MM.1S (cell line): ENCODE measurements at regions not wholly inside any gene's neighbourhood (a gene's known extent, or its start where the extent isn't known, plus 50 kb on each side); places are given as distances from the start of the nearest gene placed in this dataset.

Source experiments
- DNase-seq: peaks from one replicate; pipeline ENCODE4 v3.0.0-alpha.2; 2015
- H2AFZ ChIP-seq: fragments of 300-600 bp; sonication (generic); 2 replicates; pipeline ENCODE4 v1.6.0; 2016; ENCODE audit warnings: antibody characterized with exemption, low read length
- H3F3A ChIP-seq: fragments of 300-600 bp; sonication (generic); 2 replicates; pipeline ENCODE4 v1.6.1; 2016; ENCODE audit warnings: mild to moderate bottlenecking, antibody characterized with exemption, low read length, moderate library complexity, mixed read lengths; ENCODE audit not compliant: insufficient read depth
- H3K27ac ChIP-seq: fragments of 300-600 bp; sonication (generic); 2 replicates; pipeline ENCODE4 v1.5.1; 2016; ENCODE audit warnings: mild to moderate bottlenecking, low read length
- H3K27me3 ChIP-seq: fragments of 300-600 bp; sonication (generic); replicated peaks from 2 replicates; pipeline ENCODE4 v1.6.0; 2016; ENCODE audit warnings: low read length; ENCODE audit not compliant: insufficient read depth
- H3K36me3 ChIP-seq: fragments of 300-600 bp; sonication (generic); replicated peaks from 2 replicates; pipeline ENCODE4 v1.6.1; 2016; ENCODE audit warnings: mild to moderate bottlenecking, low read length, mixed read lengths; ENCODE audit not compliant: insufficient read depth
- H3K4me1 ChIP-seq: fragments of 300-600 bp; sonication (generic); 2 replicates; pipeline ENCODE4 v1.6.1; 2016; ENCODE audit warnings: low read length, mixed read lengths
- H3K4me2 ChIP-seq: fragments of 300-600 bp; sonication (generic); 2 replicates; pipeline ENCODE4 v1.6.0; 2016; ENCODE audit warnings: low read depth, low read length
- H3K4me3 ChIP-seq: fragments of 300-600 bp; sonication (generic); 2 replicates; pipeline ENCODE4 v1.5.1; 2016; ENCODE audit warnings: low read length, mixed read lengths
- H3K79me2 ChIP-seq: fragments of 300-600 bp; sonication (generic); 2 replicates; pipeline ENCODE4 v1.6.1; 2016; ENCODE audit warnings: mixed run types, low read length, mixed read lengths
- H3K9ac ChIP-seq: fragments of 300-600 bp; sonication (generic); 2 replicates; pipeline ENCODE4 v1.6.1; 2016; ENCODE audit warnings: low read length, mixed read lengths
- H3K9me2 ChIP-seq: fragments of 300-600 bp; sonication (generic); replicated peaks from 2 replicates; pipeline ENCODE4 v1.6.1; 2016; ENCODE audit warnings: mild to moderate bottlenecking, low read length, mixed read lengths; ENCODE audit not compliant: insufficient read depth
- H3K9me3 ChIP-seq: fragments of 300-600 bp; sonication (generic); replicated peaks from 2 replicates; pipeline ENCODE4 v1.6.1; 2016; ENCODE audit warnings: mild to moderate bottlenecking, low read length, mixed read lengths; ENCODE audit not compliant: insufficient read depth
- H4K20me1 ChIP-seq: fragments of 300-600 bp; sonication (generic); 2 replicates; pipeline ENCODE4 v1.6.1; 2016; ENCODE audit warnings: mild to moderate bottlenecking, low read length, moderate library complexity, mixed read lengths; ENCODE audit not compliant: insufficient read depth
- CTCF ChIP-seq: fragments of 300-600 bp; sonication (generic); IDR thresholded peaks from 2 replicates; pipeline ENCODE4 v1.5.1; 2016; ENCODE audit warnings: antibody characterized with exemption, low read length, mixed read lengths
- EZH2 ChIP-seq: fragments of 300-600 bp; sonication (generic); optimal IDR thresholded peaks from 2 replicates; pipeline ENCODE3; 2017; ENCODE audit warnings: low read depth, mild to moderate bottlenecking, antibody characterized with exemption, low read length, mixed read lengths
- EZH2phosphoT487 ChIP-seq: fragments of 300-600 bp; sonication (generic); IDR thresholded peaks from 2 replicates; pipeline ENCODE4 v1.6.1; 2018; ENCODE audit warnings: antibody characterized with exemption, low read length

GRCh38 chr15:87731630-87732029 is 524.9 kb downstream of the NTRK3 start:
- no peaks in the 10 kb centered on the region for H4K20me1 ChIP-seq
- peaks cover 25% of the 10 kb centered on the region for H3K4me1 ChIP-seq
- H3K9me3 ChIP-seq, result no peaks in the 10 kb centered on the region
- no peak for TF ChIP-seq EZH2
- no peak for TF ChIP-seq CTCF
- TF ChIP-seq EZH2phosphoT487, result no peak
- DNase-seq, result no peak
- H3K27ac ChIP-seq, result no peak overlapping the region
- H3K4me3 ChIP-seq, result no peak overlapping the region
- no peak overlapping the region for H3K9ac ChIP-seq
- H3F3A ChIP-seq, result 0 out of 2 replicates have a peak, but pooled peaks cover 7% of the 10 kb centered on the region
- H3K27me3 ChIP-seq, result no peaks in the 10 kb centered on the region
- no peaks in the 10 kb centered on the region for H3K9me2 ChIP-seq
- no peaks in the 10 kb centered on the region for H3K36me3 ChIP-seq
- H3K79me2 ChIP-seq, result no peaks in the 10 kb centered on the region
- no peak overlapping the region for H3K4me2 ChIP-seq
- no peak overlapping the region for H2AFZ ChIP-seq

- Histone ChIP-seq H3K9me3 (no peaks in the 10 kb centered on the region), H2AFZ (no peak overlapping the region), H3K4me2 (no peak overlapping the region), H3K27ac (no peak overlapping the region), H3F3A (0 out of 2 replicates have a peak, but pooled peaks cover 7% of the 10 kb centered on the region), H3K4me1 (peaks cover 20% of the 10 kb centered on the region), H3K9me2 (no peaks in the 10 kb centered on the region), H3K36me3 (no peaks in the 10 kb centered on the region), H3K79me2 (no peaks in the 10 kb centered on the region), H3K4me3 (no peak overlapping the region), H3K9ac (no peak overlapping the region), H3K27me3 (no peaks in the 10 kb centered on the region), H4K20me1 (no peaks in the 10 kb centered on the region)
- no peak for DNase-seq
- no peak for TF ChIP-seq EZH2
- TF ChIP-seq EZH2phosphoT487, result no peak
- TF ChIP-seq CTCF, result no peak
Measured at GRCh38 chr15:87730706-87731105, 525.8 kb downstream of the NTRK3 start.

- Histone ChIP-seq H2AFZ (no peak overlapping the region), H3K4me1 (peaks cover 20% of the 10 kb centered on the region), H3K27me3 (no peaks in the 10 kb centered on the region), H3K4me2 (peak overlapping the region; percentile 25), H3K9ac (no peak overlapping the region), H3K9me3 (no peaks in the 10 kb centered on the region), H3K36me3 (no peaks in the 10 kb centered on the region), H3K79me2 (no peaks in the 10 kb centered on the region), H3K4me3 (no peak overlapping the region), H3K27ac (peak overlapping the region; percentile 65; the same call in 1 of the 2 replicates), H4K20me1 (no peaks in the 10 kb centered on the region), H3K9me2 (no peaks in the 10 kb centered on the region), H3F3A (0 out of 2 replicates have a peak, but pooled peaks cover 7% of the 10 kb centered on the region)
- TF ChIP-seq EZH2, result no peak
- no peak for TF ChIP-seq EZH2phosphoT487
- peak; percentile 69 for DNase-seq
Measured at GRCh38 chr15:87728998-87729397, 527.5 kb downstream of the NTRK3 start.

GRCh38 chr15:87727073-87727472 is 529.5 kb downstream of the NTRK3 start:
- H3F3A ChIP-seq, result 0 out of 2 replicates have a peak, but pooled peaks cover 7% of the 10 kb centered on the region

More at GRCh38 chr15:87727073-87727472, 529.5 kb downstream of the NTRK3 start:
- no peaks in the 10 kb centered on the region for H3K79me2 ChIP-seq
- H3K36me3 ChIP-seq, result no peaks in the 10 kb centered on the region
- no peak overlapping the region for H3K4me2 ChIP-seq
- no peak overlapping the region for H2AFZ ChIP-seq
- H3K4me1 ChIP-seq, result peaks cover 20% of the 10 kb centered on the region
- H3K9ac ChIP-seq, result no peak overlapping the region
- no peak for TF ChIP-seq EZH2
- no peak for TF ChIP-seq EZH2phosphoT487
- TF ChIP-seq CTCF, result no peak
- no peaks in the 10 kb centered on the region for H3K9me2 ChIP-seq
- H3K27me3 ChIP-seq, result no peaks in the 10 kb centered on the region
- no peaks in the 10 kb centered on the region for H4K20me1 ChIP-seq
- H3K27ac ChIP-seq, result no peak overlapping the region
- DNase-seq, result no peak
- no peaks in the 10 kb centered on the region for H3K9me3 ChIP-seq
- H3K4me3 ChIP-seq, result no peak overlapping the region
